ENCODE measurements at regions not wholly inside any gene's neighbourhood (a gene's known extent, or its start where the extent isn't known, plus 50 kb on each side); places are given as distances from the start of the nearest gene placed in this dataset.

DNA sequence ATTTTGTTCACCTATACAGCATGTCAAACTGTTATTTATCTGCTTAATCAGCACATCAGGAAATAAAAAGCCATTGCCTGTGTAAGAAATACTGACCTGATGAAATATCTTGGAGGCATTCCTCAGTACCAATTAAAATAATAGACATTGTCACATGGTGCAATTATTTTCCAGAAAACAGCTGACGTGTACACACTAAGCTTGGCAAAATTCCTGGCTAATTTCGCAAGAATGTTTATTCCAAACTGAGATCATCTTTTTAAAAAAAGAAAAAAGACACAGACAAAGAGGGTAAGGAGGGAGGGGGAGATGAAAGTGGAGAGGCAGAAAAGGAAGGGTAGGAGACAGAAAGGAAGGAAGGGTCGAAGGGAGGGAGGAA is 61.9 kb upstream of the NFKB1 start:
- TF ChIP-seq, protein P1, sequence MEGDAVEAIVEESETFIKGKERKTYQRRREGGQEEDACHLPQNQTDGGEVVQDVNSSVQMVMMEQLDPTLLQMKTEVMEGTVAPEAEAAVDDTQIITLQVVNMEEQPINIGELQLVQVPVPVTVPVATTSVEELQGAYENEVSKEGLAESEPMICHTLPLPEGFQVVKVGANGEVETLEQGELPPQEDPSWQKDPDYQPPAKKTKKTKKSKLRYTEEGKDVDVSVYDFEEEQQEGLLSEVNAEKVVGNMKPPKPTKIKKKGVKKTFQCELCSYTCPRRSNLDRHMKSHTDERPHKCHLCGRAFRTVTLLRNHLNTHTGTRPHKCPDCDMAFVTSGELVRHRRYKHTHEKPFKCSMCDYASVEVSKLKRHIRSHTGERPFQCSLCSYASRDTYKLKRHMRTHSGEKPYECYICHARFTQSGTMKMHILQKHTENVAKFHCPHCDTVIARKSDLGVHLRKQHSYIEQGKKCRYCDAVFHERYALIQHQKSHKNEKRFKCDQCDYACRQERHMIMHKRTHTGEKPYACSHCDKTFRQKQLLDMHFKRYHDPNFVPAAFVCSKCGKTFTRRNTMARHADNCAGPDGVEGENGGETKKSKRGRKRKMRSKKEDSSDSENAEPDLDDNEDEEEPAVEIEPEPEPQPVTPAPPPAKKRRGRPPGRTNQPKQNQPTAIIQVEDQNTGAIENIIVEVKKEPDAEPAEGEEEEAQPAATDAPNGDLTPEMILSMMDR (IDR thresholded peaks at IDR 0.05): no peak
- TF ChIP-seq POLR2A (IDR thresholded peaks at IDR 0.05): no peak
